Loucy (cell line): ENCODE measurements at regions not wholly inside any gene's neighbourhood (a gene's known extent, or its start where the extent isn't known, plus 50 kb on each side); places are given as distances from the start of the nearest gene placed in this dataset.

Experiments used
- H2AFZ ChIP-seq: fragments of 200-600 bp; sonication (generic); 2 replicates; pipeline ENCODE4 v1.6.0; 2016; ENCODE audit warnings: antibody characterized with exemption, mild to moderate bottlenecking, low read length, moderate library complexity
- H3F3A ChIP-seq: fragments of 200-600 bp; 2 replicates; pipeline ENCODE4 v1.6.0; 2016; ENCODE audit warnings: antibody characterized with exemption, low read depth, mild to moderate bottlenecking
- H3K27me3 ChIP-seq: fragments of 200-600 bp; sonication (generic); 2 replicates; pipeline ENCODE4 v1.6.1; 2014; ENCODE audit warnings: low read length, mild to moderate bottlenecking; ENCODE audit not compliant: insufficient read depth, poor library complexity, severe bottlenecking
- H3K36me3 ChIP-seq: fragments of 200-600 bp; sonication (generic); 2 replicates; pipeline ENCODE4 v1.6.1; 2016; ENCODE audit warnings: low read length; ENCODE audit not compliant: insufficient read depth
- H3K4me1 ChIP-seq: fragments of 200-600 bp; sonication (generic); 2 replicates; pipeline ENCODE4 v1.5.1; 2014; ENCODE audit warnings: low read length, mild to moderate bottlenecking; ENCODE audit not compliant: insufficient read depth, poor library complexity, severe bottlenecking
- H3K4me2 ChIP-seq: fragments of 200-600 bp; sonication (generic); 2 replicates; pipeline ENCODE4 v1.6.0; 2014; ENCODE audit warnings: antibody characterized with exemption, low read length, low read depth, mild to moderate bottlenecking; ENCODE audit not compliant: poor library complexity, severe bottlenecking
- H3K4me3 ChIP-seq: fragments of 200-600 bp; sonication (generic); 2 replicates; pipeline ENCODE4 v1.5.1; 2014; ENCODE audit warnings: low read length, mild to moderate bottlenecking, mixed read lengths; ENCODE audit not compliant: poor library complexity, severe bottlenecking
- H3K79me2 ChIP-seq: fragments of 200-600 bp; sonication (generic); 2 replicates; pipeline ENCODE4 v1.6.1; 2014; ENCODE audit warnings: low read length; ENCODE audit not compliant: insufficient read depth
- H3K9ac ChIP-seq: fragments of 200-600 bp; sonication (generic); 2 replicates; pipeline ENCODE4 v1.6.0; 2014; ENCODE audit warnings: mild to moderate bottlenecking, low read depth, low read length, moderate library complexity; ENCODE audit not compliant: poor library complexity, severe bottlenecking
- H3K9me2 ChIP-seq: fragments of 200-600 bp; sonication (generic); replicated peaks from 2 replicates; pipeline ENCODE4 v1.6.1; 2016; ENCODE audit warnings: low read depth, low read length, mixed read lengths
- H3K9me3 ChIP-seq: fragments of 200-600 bp; sonication (generic); 2 replicates; pipeline ENCODE4 v1.6.1; 2014; ENCODE audit warnings: mild to moderate bottlenecking, antibody characterized with exemption, low read length, low read depth; ENCODE audit not compliant: insufficient read depth
- H4K20me1 ChIP-seq: fragments of 200-600 bp; sonication (generic); 2 replicates; pipeline ENCODE4 v1.6.0; 2014; ENCODE audit warnings: antibody characterized with exemption, low read length, mild to moderate bottlenecking; ENCODE audit not compliant: insufficient read depth, poor library complexity, severe bottlenecking
- EZH2phosphoT487 ChIP-seq: fragments of 200-600 bp; IDR thresholded peaks from 2 replicates; pipeline ENCODE4 v1.6.1; 2018; ENCODE audit warnings: antibody characterized with exemption, mild to moderate bottlenecking, moderate library complexity, borderline replicate concordance
- TF ChIP-seq, protein P1 (sequence below): fragments of 200-600 bp; sonication (generic); conservative IDR thresholded peaks from 2 replicates; pipeline ENCODE4 v1.5.1; 2014; ENCODE audit warnings: mild to moderate bottlenecking, antibody characterized with exemption, low read length

DNA sequence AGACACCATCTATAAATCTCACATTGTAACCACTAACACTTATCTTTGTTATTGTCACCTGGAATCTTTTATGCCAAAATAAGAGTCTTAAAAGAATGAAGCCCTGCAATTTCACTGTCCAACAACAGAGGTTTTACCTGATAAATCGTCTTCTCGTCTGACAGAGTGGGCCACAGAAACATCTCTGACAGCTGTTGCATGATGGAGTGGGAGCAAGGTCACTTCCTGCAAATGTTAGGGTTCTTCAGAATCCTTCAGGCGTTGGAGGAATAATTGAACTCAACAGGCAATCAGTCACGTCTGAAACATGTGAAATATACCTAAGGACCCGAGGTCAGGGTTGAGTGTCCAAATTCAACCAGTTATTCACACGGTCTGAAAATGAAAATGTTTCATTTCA is 353.6 kb downstream of the TRIML1 start:
- H3K4me2 ChIP-seq: no peak overlapping the region
- no peaks in the 10 kb centered on the region for H4K20me1 ChIP-seq
- no peaks in the 10 kb centered on the region for H3K4me1 ChIP-seq
- TF ChIP-seq, protein P1, sequence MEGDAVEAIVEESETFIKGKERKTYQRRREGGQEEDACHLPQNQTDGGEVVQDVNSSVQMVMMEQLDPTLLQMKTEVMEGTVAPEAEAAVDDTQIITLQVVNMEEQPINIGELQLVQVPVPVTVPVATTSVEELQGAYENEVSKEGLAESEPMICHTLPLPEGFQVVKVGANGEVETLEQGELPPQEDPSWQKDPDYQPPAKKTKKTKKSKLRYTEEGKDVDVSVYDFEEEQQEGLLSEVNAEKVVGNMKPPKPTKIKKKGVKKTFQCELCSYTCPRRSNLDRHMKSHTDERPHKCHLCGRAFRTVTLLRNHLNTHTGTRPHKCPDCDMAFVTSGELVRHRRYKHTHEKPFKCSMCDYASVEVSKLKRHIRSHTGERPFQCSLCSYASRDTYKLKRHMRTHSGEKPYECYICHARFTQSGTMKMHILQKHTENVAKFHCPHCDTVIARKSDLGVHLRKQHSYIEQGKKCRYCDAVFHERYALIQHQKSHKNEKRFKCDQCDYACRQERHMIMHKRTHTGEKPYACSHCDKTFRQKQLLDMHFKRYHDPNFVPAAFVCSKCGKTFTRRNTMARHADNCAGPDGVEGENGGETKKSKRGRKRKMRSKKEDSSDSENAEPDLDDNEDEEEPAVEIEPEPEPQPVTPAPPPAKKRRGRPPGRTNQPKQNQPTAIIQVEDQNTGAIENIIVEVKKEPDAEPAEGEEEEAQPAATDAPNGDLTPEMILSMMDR: no peak
- no peak for TF ChIP-seq EZH2phosphoT487
- no peak overlapping the region for H3K9ac ChIP-seq
- H2AFZ ChIP-seq: no peak overlapping the region
- peaks cover 3% of the 10 kb centered on the region; the same call in 1 of the 2 replicates for H3K9me3 ChIP-seq
- no peak overlapping the region for H3K4me3 ChIP-seq
- no peaks in the 10 kb centered on the region for H3K27me3 ChIP-seq
- H3K9me2 ChIP-seq: no peaks in the 10 kb centered on the region
- H3K79me2 ChIP-seq: no peaks in the 10 kb centered on the region
- no peaks in the 10 kb centered on the region for H3K36me3 ChIP-seq
- no peaks in the 10 kb centered on the region for H3F3A ChIP-seq

DNA sequence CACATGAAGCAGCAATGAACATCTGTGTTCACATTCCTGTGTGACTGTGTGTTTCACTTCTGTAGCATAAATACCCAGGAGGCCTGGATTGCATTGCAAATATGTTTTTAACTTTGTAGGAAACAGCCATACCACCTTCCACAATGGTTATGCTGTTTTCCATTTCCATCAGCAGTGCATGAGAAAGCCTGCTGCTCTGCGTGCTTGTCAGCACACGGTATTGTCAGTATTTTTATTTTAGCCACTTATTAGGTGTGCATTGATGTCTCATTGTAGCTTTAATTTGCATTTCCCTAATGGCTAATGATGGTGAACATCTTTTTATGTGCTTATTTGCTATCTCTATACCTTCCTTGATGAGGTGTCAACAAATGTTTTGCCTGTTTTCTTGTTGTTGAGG is 355.9 kb downstream of the TRIML1 start:
- Histone ChIP-seq H3K9me3 (peaks cover 3% of the 10 kb centered on the region; the same call in 1 of the 2 replicates), H3K4me1 (no peaks in the 10 kb centered on the region), H2AFZ (no peak overlapping the region), H3K27me3 (no peaks in the 10 kb centered on the region), H3K36me3 (no peaks in the 10 kb centered on the region), H3K9me2 (no peaks in the 10 kb centered on the region), H3K4me2 (no peak overlapping the region), H3K79me2 (no peaks in the 10 kb centered on the region), H3K9ac (no peak overlapping the region), H3K4me3 (no peak overlapping the region), H4K20me1 (no peaks in the 10 kb centered on the region), H3F3A (no peaks in the 10 kb centered on the region)
- no peak for TF ChIP-seq EZH2phosphoT487
- TF ChIP-seq, protein P1: no peak

DNA sequence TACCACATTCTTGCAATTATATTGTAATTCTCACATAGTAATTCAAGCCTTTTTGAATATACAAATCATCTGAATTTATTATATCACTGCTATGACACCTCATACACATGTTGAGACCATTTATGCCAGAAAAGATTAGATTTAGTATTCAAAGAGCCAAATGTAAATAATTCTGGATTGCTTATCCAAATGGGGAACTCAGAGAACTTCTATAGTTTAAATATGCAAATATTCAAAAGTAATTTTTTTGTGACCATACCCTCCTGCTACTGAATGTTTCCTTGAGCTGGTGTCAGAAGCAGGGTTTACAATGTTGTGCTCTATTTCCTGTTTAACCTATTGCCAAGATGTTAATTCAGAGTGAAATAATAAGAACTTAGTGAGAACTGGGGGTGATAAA is 372.2 kb downstream of the TRIML1 start:
- no peaks in the 10 kb centered on the region for H3K79me2 ChIP-seq
- no peak overlapping the region for H3K4me2 ChIP-seq
- TF ChIP-seq, protein P1: no peak
- no peak for TF ChIP-seq EZH2phosphoT487
- H3K36me3 ChIP-seq: no peaks in the 10 kb centered on the region
- H2AFZ ChIP-seq: no peak overlapping the region
- H3K27me3 ChIP-seq: no peaks in the 10 kb centered on the region
- no peaks in the 10 kb centered on the region for H4K20me1 ChIP-seq
- no peaks in the 10 kb centered on the region for H3K9me2 ChIP-seq
- H3K9me3 ChIP-seq: no peaks in the 10 kb centered on the region; the same call in 1 of the 2 replicates
- no peak overlapping the region for H3K4me3 ChIP-seq
- H3K4me1 ChIP-seq: no peaks in the 10 kb centered on the region
- H3F3A ChIP-seq: no peaks in the 10 kb centered on the region
- H3K9ac ChIP-seq: no peak overlapping the region
